Gastrocnemius medialis (tissue), 4 donors: ENCODE measurements at regions not wholly inside any gene's neighbourhood (a gene's known extent, or its start where the extent isn't known, plus 50 kb on each side); places are given as distances from the start of the nearest gene placed in this dataset.

Source experiments
- CTCF ChIP-seq, 5 experiments: fragments of 450-650 bp in 3 of 5; fragments of 200-600 bp in 2 of 5; sonication (generic) in 2 of 5; IDR thresholded peaks in 4 of 5; conservative IDR thresholded peaks in 1 of 5; 1 replicate in 4 of 5; 2 replicates in 1 of 5; pipeline ENCODE4 v1.5.1; 2016 to 2019; ENCODE audit warnings: antibody characterized with exemption in 5 of 5, mild to moderate bottlenecking in 3 of 5, moderate library complexity in 3 of 5
- POLR2A ChIP-seq, 2 donors: fragments of 450-650 bp; IDR thresholded peaks; one replicate each; pipeline ENCODE4 v1.6.1; 2017; ENCODE audit warnings: antibody characterized with exemption in 2 of 2, mild to moderate bottlenecking in 2 of 2, moderate library complexity in 2 of 2

- TF ChIP-seq CTCF (IDR thresholded peaks at IDR 0.05 in 4 of 5, conservative IDR thresholded peaks at IDR 0.05 in 1 of 5) (no peak), POLR2A (IDR thresholded peaks at IDR 0.05) (no peak)
These were observed 393.5 kb upstream of the NETO1 start for GRCh38 chr18:73261243-73261642.
